Type B pancreatic cell (in vitro differentiated cells): ENCODE measurements at regions not wholly inside any gene's neighbourhood (a gene's known extent, or its start where the extent isn't known, plus 50 kb on each side); places are given as distances from the start of the nearest gene placed in this dataset.
"Not testable (repeated sequence)": the region's sequence is repeated elsewhere in the genome, so short reads cannot be mapped to it uniquely, and the experiment has no call there.

Source experiments
- DNase-seq: peaks from one replicate; pipeline ENCODE4 v3.0.0; 2021; ENCODE audit warnings: mixed read lengths; ENCODE audit not compliant: unreplicated experiment; ENCODE audit errors: extremely low spot score
- H3K27ac Mint-ChIP-seq: 2 replicates; pipeline ENCODE4 v1.8.0; 2021; ENCODE audit warnings: mild to moderate bottlenecking, mixed read lengths
- H3K27me3 Mint-ChIP-seq: 2 replicates; pipeline ENCODE4 v1.8.0; 2021; ENCODE audit warnings: mixed read lengths
- H3K36me3 Mint-ChIP-seq: 2 replicates; pipeline ENCODE4 v1.8.0; 2021; ENCODE audit warnings: mixed read lengths
- H3K4me1 Mint-ChIP-seq: one replicate; pipeline ENCODE4 v1.8.0; 2021; ENCODE audit warnings: mixed read lengths; ENCODE audit not compliant: unreplicated experiment
- H3K4me3 Mint-ChIP-seq: 2 replicates; pipeline ENCODE4 v1.8.0; 2021; ENCODE audit warnings: mild to moderate bottlenecking, mixed read lengths
- H3K9me3 Mint-ChIP-seq: 2 replicates; pipeline ENCODE4 v1.8.0; 2021; ENCODE audit warnings: mixed read lengths
- TF ChIP-seq, protein P1 (sequence below): fragments of 200-600 bp; sonication (generic); conservative IDR thresholded peaks from 2 replicates; pipeline ENCODE4 v1.5.0; 2021; ENCODE audit warnings: antibody characterized with exemption, mild to moderate bottlenecking

GRCh38 chr10:44752451-44753441 lies 158.4 kb upstream of the TMEM72 start:
- Mint-ChIP-seq H3K27me3 (peaks cover 8% of the 10 kb centered on the region), H3K36me3 (no peaks in the 10 kb centered on the region), H3K4me1 (peaks cover 2% of the 10 kb centered on the region), H3K27ac (no peak overlapping the region), H3K4me3 (no peak overlapping the region), H3K9me3 (no peaks in the 10 kb centered on the region)
- DNase-seq = no peak
- TF ChIP-seq, protein P1, sequence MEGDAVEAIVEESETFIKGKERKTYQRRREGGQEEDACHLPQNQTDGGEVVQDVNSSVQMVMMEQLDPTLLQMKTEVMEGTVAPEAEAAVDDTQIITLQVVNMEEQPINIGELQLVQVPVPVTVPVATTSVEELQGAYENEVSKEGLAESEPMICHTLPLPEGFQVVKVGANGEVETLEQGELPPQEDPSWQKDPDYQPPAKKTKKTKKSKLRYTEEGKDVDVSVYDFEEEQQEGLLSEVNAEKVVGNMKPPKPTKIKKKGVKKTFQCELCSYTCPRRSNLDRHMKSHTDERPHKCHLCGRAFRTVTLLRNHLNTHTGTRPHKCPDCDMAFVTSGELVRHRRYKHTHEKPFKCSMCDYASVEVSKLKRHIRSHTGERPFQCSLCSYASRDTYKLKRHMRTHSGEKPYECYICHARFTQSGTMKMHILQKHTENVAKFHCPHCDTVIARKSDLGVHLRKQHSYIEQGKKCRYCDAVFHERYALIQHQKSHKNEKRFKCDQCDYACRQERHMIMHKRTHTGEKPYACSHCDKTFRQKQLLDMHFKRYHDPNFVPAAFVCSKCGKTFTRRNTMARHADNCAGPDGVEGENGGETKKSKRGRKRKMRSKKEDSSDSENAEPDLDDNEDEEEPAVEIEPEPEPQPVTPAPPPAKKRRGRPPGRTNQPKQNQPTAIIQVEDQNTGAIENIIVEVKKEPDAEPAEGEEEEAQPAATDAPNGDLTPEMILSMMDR = no peak

DNA sequence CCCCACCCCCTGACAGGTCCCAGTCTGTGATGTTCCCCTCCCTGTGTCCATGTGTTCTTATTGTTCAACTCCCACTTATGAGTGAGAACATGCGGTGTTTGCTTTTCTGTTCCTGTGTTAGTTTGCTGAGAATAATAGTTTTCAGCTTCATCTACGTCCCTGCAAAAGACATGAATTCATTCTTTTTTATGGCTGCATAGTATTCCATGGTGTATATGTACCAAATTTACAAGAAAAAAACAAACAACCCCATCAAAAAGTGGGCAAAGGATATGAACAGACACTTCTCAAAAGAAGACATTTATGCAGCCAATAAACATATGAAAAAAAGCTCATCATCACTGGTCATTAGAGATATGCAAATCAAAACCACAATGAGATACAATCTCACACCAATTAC lies 156.8 kb upstream of the TMEM72 start:
- H3K27me3 Mint-ChIP-seq, H3K9me3 Mint-ChIP-seq, DNase-seq, H3K27ac Mint-ChIP-seq, H3K4me3 Mint-ChIP-seq, H3K36me3 Mint-ChIP-seq: not testable (repeated sequence)
- H3K4me1 Mint-ChIP-seq = peaks cover 12% of the 10 kb centered on the region

DNA sequence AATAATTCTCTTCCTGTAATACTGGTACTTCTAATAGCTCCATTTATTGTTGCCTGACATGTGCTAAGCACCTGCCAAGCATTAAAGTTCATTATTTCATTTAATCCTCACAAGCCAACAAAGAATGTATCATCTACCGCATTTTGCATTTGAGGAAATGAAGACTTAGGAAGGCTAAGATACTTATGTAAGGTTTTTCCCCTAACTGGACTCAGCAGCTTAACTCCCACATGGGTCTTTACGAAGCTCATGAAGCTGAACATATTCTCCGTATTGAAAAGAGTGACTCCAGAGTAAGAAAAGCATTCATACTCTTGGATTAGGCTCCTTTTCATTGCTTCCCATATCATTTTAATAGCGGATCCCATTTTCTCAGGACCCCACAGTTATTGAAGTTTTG lies 155.7 kb upstream of the TMEM72 start:
- Mint-ChIP-seq H3K9me3 (no peaks in the 10 kb centered on the region), H3K4me1 (peaks cover 14% of the 10 kb centered on the region), H3K27ac (no peak overlapping the region), H3K4me3 (no peak overlapping the region), H3K27me3 (peaks cover 8% of the 10 kb centered on the region), H3K36me3 (no peaks in the 10 kb centered on the region)
- no peak for DNase-seq
- TF ChIP-seq, protein P1 = no peak

GRCh38 chr10:44756216-44756615 lies 154.9 kb upstream of the TMEM72 start:
- H3K36me3 Mint-ChIP-seq = no peaks in the 10 kb centered on the region
- peaks cover 14% of the 10 kb centered on the region for H3K4me1 Mint-ChIP-seq
- H3K27me3 Mint-ChIP-seq = peaks cover 8% of the 10 kb centered on the region
- no peak for DNase-seq
- H3K27ac Mint-ChIP-seq = no peak overlapping the region
- TF ChIP-seq, protein P1 = no peak
- no peaks in the 10 kb centered on the region for H3K9me3 Mint-ChIP-seq
- H3K4me3 Mint-ChIP-seq = no peak overlapping the region

DNA sequence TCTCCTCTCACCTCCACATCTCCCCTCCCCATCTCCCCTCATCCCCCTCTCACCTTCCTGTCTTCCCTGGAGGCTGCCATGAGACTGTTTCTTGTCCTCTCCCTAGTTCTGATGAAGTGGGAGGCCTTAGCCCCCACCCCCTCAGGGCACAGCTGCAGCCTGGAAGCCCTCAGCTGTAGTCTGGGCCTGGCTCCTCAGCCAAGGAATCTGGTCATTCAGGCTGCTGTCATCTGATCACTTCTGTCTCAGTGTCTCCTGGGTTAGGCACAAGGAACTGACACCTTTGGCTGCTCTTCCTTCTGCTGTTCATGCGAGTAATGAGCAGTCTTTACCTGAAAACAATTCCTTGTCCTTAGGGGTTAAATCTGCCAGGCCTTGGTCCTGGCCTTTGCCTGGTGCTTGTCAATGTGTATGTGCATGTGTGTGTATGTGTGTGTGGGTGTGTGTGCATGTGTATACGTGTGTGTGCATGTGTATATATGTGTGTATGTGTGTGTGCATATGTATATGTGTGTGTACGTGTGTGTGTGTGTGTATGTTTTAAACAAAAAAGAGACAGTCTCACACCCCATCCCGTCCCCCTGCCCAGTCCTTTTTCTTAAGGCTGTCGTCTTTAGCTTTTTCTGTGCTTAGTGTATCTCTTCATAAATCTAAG lies 153.5 kb upstream of the TMEM72 start:
- no peaks in the 10 kb centered on the region for H3K36me3 Mint-ChIP-seq
- DNase-seq = no peak
- no peaks in the 10 kb centered on the region for H3K9me3 Mint-ChIP-seq
- no peak overlapping the region for H3K27ac Mint-ChIP-seq
- peaks cover 5% of the 10 kb centered on the region for H3K27me3 Mint-ChIP-seq
- H3K4me1 Mint-ChIP-seq = peaks cover 14% of the 10 kb centered on the region
- TF ChIP-seq, protein P1 = no peak
- no peak overlapping the region for H3K4me3 Mint-ChIP-seq

GRCh38 chr10:44759122-44759521 lies 152.0 kb upstream of the TMEM72 start:
- H3K27ac Mint-ChIP-seq = no peak overlapping the region
- H3K36me3 Mint-ChIP-seq = no peaks in the 10 kb centered on the region
- no peak for DNase-seq
- H3K27me3 Mint-ChIP-seq = peaks cover 5% of the 10 kb centered on the region
- H3K4me3 Mint-ChIP-seq = no peak overlapping the region
- peaks cover 16% of the 10 kb centered on the region for H3K4me1 Mint-ChIP-seq
- TF ChIP-seq, protein P1 = no peak
- H3K9me3 Mint-ChIP-seq = no peaks in the 10 kb centered on the region
